GM23338 (cell line): ENCODE measurements at regions not wholly inside any gene's neighbourhood (a gene's known extent, or its start where the extent isn't known, plus 50 kb on each side); places are given as distances from the start of the nearest gene placed in this dataset.

Source experiments
- EZH2 ChIP-seq: fragments of 200-600 bp; sonication (generic); IDR thresholded peaks from one replicate; pipeline ENCODE4 v1.8.0; 2017; ENCODE audit warnings: antibody characterized with exemption, mild to moderate bottlenecking, low read depth; ENCODE audit not compliant: unreplicated experiment
- TF ChIP-seq, protein P1 (sequence below), 2 experiments: fragments of 200-600 bp in 1 of 2; sonication (generic) in 1 of 2; conservative IDR thresholded peaks; 2 replicates each; pipeline versions ENCODE4 v1.5.1 to v1.6.1; 2016 to 2017; ENCODE audit warnings: antibody characterized with exemption in 2 of 2, low read depth in 2 of 2, mild to moderate bottlenecking in 2 of 2, moderate library complexity in 1 of 2

DNA sequence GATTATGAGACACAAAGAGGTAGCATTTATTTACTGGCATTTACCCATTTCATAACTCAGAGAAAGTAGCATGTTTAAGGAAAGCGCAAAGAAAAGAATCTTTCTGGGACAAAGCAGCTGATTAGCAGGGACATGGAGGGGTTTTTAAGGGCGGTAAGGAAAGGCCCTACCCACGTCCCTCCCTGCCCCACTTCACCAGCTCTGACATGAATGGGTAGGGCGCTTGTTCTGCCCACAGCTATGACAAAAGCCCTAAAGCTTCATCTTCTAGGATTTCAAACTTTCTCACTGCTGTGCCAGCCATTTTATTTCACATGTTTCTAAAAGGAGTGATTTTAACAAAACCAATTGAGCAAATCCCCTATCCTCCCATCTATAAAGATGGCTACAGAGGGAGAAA is 406.9 kb upstream of the KLF6 start:
- TF ChIP-seq, protein P1, sequence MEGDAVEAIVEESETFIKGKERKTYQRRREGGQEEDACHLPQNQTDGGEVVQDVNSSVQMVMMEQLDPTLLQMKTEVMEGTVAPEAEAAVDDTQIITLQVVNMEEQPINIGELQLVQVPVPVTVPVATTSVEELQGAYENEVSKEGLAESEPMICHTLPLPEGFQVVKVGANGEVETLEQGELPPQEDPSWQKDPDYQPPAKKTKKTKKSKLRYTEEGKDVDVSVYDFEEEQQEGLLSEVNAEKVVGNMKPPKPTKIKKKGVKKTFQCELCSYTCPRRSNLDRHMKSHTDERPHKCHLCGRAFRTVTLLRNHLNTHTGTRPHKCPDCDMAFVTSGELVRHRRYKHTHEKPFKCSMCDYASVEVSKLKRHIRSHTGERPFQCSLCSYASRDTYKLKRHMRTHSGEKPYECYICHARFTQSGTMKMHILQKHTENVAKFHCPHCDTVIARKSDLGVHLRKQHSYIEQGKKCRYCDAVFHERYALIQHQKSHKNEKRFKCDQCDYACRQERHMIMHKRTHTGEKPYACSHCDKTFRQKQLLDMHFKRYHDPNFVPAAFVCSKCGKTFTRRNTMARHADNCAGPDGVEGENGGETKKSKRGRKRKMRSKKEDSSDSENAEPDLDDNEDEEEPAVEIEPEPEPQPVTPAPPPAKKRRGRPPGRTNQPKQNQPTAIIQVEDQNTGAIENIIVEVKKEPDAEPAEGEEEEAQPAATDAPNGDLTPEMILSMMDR (conservative IDR thresholded peaks at IDR 0.05; ENCODE audit: low read depth in 2 of 2): no peak
- TF ChIP-seq EZH2: no peak
